HG02943 (cell line): ENCODE measurements at regions not wholly inside any gene's neighbourhood (a gene's known extent, or its start where the extent isn't known, plus 50 kb on each side); places are given as distances from the start of the nearest gene placed in this dataset.
"Not testable (repeated sequence)": the region's sequence is repeated elsewhere in the genome, so short reads cannot be mapped to it uniquely, and the experiment has no call there.

Source experiments
- ATAC-seq: cut with Tn5 transposase; IDR thresholded peaks from one replicate; pipeline ENCODE4 v1.9.1; 2021; ENCODE audit warnings: mild to moderate bottlenecking, low read depth, moderate library complexity; ENCODE audit not compliant: unreplicated experiment

DNA sequence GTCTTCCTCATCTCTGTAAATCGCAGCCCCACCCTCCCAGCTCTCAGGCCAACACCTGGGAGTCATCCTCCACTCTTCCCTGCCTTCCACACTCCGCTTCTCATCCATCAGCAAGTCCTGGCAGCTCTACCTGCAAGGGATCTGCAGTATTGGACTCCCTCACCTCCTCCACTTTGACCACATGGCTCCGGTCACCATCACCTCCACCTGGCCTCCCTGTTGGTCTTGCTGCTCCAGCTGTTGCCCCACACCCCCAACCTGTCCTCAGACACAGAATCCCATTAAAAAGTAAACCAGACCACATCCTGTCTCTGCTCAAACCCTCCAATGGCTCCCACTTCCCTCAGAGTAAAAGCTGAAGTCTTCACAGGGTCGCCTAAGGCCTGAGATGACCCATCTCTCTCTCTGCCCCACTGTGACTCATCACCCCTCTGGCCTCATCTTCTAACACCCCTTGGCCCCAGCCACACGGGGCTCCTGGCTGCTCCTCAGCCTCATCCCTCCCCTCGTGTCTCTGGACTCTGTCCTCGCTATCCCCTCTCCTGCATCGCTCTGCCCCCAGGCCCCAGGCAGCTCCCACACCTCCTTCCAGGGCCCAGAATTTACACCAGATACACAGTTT lies 185.1 kb upstream of the SULF2 start:
- no peak for ATAC-seq

DNA sequence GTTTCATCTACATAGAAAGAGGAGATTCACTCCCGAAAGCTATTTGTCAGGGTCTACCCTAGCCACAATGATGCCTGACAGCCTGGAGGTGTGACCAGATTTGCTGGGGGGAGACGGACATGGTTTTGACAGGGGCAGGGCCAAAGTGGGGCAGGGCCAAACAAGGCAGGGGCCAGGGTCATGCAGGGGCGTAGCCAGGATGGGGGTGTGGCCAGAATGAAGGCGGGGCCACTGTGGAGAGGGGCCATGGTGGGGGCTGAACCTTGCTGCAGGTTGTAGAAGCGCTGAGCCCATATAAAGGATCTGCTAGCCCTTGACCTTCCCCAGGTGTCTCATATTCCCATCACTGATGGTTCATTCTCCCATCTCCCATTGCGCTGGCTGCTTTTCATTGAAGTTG lies 184.1 kb upstream of the SULF2 start:
- ATAC-seq, result no peak

DNA sequence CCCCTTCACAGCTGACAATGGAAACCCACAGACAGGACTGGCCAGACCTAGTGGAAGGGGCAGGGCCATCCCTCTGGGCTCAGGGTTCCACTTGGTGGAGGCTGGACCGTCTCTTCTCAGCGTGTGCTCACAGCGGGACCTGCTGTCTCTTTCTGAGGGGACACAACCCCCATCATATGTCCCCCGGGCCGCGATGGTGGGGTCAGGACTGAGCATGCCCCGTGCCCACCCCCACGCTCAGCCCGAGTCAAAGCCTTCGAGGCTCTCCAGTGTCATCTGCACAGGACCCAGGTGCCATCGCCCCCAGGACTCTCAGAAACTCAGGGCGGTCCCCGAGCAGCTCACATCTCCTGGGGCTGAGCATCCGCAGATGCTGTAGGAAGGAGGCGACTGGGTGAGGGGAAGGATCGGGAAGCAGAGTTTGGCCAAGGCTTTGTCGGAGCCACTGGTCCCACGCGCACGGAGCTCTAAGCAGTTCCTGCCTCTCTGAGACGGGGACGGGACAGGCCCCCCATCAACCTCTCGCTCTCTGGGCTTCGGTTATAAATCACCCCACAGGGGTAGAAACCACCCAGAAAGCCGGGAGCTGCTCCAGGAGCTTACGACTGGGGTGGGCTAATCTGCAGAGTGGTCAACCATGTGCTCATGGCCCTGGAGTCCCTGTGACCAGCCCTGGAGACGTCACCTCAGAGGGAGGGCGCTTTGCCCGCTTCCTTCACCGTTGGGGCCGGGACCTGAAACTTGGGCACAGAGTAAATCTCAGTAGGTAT lies 183.4 kb upstream of the SULF2 start:
- no peak for ATAC-seq

DNA sequence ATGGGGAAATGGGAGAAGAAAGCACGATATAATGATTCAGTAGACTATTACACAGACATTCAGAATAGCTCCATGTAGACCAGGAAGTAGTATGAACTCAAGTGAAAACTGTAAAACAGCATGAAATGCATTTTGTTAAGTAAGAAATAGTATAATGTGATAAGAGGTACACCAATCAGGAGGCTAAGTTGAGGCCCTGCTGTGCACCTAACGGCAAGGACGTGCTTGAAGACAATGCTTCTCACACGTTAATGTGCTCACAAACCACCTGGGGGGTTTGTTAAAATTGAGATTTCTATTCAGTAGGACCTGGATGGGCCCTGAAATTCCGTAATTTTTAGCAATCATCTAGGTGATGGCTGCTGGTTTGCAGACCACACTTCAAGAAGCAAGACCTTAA lies 178.9 kb upstream of the SULF2 start:
- ATAC-seq, result no peak

DNA sequence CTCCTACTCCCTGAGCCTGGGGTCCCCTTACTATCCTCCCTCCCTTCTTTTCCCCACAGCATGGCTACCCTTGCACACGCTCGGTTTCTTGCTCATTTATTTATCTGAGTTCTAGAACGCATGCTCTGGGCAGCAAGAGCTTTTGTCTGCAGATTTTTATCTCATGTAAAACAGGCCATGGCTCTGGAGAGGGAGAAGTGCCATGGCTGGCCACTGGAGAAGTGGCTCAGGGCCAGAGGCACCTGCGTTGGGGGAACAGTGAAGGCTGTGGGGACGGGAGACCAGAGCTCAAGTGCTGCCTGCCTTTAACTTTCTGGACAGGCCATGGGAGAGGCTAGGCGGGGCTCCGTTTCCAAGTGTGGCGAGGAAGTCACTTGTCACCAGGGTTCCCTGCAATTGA lies 177.7 kb upstream of the SULF2 start:
- no peak for ATAC-seq

DNA sequence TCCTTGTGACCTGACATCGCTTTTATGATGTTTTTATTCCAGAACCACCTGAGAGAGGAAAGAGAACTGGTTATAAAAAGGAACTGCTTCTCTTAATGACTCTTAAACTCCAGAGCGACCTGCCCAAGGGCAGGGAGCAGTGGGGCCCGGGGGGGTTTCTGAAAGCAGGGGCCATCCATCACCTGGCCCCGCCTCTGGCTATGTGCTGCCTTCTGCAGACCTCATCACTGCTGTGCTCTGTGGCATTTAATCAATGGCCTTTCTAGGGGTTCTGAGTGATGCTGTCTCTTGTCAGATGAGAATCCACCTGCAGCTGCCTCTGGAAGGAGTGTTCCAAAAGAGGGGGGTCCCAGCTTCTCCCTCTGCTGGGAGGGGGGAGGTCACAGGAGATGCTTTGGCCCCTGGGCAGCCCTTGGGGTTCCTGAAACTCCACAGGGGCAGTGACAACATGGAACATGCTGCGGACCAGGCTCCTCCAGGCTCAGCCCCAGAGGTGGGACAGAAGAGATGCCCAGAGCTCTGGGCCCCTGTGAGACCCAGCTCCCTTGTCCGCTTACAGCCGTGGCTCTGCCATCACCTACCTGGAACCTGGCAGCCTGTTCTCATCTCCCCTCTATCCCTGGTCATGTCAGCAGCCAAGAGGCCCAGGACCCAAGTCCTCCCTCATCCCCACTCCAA lies 177.1 kb upstream of the SULF2 start:
- ATAC-seq, result no peak

DNA sequence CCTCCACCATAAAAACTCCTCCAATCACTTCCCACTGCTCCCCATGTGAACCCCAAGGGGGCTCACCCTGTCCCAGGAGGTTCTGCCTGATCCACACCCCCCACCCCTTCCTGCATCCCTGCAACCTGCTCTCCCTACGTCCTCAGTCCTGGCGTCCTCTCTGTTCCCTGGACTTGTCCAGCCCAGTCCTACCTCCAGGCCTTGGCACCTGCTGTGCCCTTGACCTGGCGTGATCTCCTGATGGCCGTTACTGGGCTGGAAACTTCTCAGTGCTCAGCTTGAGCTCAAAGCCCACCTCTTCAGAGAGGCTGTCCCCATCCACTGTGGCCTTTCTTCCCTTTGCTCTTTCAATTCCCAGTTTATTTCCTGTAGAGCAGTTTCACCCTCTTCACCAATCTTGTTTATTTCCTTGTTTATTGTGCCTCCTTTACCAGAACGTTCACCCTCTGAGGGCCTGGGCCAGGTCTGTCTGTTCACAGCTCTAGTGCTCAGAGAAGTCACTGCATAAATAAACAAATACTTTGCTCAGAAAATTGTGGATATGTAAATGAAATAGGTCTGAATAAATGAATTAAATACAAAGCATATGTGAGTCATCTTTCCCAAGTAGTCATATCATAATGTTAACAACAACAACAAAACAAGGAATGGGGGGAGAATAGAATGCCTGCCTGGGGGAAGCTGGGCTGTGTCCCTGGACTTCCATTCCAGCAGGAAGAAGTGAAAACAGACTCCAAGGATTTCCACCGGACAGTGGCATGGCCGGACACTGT lies 175.7 kb upstream of the SULF2 start:
- no peak for ATAC-seq

DNA sequence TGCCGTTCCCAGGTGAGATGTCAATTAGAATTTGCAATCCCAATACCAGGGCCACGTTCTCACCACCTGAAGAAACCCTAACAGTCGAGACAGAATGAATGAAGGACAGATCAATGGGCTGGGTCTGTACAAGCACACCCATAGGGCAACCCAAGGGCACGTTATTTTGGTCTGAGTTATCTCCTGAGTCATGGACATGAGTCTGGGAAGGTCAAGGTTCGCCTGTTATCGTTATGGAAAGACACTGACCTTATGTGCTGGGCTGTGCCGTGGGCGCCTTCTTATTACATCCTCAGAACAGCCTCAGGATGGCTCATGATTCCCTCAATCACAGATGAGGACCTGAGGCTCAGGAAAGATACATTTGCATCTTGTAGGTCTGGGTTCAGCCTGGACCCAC lies 175.0 kb upstream of the SULF2 start:
- no peak for ATAC-seq

DNA sequence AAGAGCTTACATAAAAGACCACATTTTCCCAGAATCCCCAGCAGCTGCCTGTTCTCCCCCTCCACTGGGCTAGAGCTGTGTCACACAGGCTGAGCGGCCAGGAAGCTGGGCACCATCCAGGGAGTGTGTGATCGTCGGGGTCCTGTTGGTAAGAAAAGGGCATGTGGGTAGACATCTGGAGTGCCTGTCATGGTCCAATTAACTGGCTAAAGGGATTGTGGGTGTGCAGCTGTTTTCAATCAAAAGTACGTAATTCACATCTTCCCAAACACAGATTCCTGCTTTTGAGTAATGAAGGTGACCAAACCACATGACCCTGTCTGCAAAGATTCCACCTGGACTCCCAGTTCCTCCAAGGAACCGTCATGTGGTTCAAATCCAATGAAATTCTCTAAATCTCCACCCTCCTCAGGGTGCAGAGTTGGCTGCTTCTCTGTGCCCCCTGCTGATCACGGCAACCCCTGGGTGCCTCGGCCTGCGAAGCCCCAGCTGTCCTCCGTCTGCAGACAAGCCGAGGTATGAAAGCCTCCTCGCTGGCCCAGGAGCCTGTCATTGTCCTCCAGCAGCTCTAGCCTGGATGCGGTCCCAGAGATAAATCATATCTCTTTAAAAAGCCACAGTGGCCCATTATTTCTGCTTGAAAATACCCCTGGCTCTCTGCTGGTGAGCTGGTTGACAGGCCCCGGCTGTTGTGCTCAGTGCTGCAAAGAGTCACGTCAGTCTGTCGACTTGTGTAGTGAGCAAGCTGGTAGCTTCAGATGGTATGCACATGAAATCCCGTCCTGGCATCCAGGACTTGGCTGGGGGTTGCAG lies 172.9 kb upstream of the SULF2 start:
- not testable (repeated sequence) for ATAC-seq

DNA sequence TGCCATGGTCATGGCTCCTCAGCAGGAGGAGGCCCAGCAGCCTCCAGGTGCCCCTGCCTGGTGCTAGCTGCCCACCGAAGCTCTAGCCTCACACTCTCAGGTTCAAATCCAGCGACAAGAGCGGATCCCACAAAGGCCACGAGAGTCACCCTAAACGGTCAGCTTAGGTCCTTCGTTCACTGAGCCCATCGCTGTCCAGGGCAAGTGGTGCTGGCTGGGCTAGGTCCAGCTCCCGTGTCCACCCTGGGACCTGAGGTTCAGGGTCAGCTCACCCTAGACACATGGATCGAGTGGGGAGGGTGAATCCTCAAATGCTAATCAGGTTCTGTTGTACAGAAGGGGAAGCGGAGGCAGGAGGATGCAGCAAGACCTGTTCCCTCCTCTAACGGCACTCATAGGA lies 171.9 kb upstream of the SULF2 start:
- ATAC-seq, result no peak

DNA sequence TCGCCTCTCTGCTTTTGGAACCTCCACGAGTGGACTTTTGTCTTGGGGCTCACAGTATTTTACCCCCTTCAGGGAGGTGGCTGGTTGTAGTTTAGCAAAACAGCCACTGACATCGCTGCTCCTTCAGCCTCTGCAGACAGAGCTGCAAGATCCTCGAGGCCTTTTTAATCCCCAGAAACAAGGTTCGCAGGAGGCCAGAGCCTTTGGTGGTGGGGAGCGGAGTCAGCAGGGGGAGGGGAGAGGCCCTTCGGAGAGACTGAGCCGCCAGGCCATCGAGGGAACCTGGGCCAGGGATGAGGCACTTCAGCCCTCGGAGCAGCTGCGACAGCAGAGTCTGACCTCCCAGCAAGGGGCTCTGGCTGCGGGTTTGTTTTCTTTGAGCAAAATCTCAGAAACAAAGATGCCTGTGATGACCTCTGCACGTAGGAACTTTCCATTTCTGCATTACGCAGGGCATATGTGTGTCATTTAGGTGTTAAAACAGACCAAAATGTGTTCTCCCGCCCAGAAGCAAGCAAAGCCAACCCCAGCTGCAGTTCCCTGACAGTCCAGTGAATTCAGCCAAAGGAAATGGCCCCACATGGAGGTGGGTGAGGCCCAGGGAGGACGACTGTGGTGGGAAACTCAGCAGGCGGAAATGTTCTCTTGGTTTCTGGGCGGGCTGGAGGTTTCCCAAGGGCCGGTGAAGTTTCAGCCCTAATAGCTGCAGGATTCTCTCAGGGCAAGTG lies 171.2 kb upstream of the SULF2 start:
- ATAC-seq, result no peak

DNA sequence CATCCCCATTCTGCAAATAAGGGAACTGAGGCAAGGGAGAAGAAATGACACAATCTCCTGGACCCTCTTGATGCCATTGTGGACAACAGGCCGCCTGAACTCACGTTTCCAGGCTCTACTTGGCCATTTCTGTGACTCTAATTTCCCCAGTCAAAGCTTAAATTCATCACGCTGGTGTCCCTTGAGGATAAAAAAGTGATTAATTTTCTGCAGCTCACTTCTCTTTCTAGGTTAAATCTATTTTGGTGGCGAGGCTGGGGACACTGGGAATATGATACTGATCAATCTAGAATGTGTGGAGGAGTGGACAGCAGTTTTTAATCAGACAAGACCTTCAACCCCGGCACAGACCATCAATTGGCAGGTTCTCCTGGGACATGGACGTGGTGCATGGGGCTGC lies 168.2 kb upstream of the SULF2 start:
- ATAC-seq, result no peak

DNA sequence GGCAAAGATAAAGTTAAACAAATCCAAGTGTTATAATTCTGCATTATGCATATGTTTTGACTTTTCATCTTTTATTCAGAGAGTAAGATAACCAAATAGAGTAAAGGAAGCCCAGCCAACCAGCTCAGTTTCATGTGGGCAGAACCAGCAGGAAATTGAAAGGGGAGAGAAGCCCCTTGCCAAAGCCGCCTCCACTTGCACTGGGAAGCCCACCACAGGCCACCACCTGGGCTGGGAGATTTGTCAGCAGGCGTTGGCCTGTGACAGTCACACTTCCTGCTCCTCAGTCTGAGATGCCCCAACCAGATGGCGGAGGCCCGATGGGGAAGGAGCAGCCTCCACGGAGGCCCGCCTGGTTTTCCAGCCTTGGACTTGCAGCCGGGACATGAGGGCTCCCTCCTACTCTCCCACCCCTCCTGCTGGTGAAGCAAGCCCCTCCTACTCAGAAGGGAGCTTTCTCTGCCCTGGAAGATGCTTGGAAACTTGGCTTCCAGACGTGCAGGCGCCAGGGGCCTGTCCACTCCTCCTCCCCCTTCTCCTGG lies 166.8 kb upstream of the SULF2 start:
- no peak for ATAC-seq

DNA sequence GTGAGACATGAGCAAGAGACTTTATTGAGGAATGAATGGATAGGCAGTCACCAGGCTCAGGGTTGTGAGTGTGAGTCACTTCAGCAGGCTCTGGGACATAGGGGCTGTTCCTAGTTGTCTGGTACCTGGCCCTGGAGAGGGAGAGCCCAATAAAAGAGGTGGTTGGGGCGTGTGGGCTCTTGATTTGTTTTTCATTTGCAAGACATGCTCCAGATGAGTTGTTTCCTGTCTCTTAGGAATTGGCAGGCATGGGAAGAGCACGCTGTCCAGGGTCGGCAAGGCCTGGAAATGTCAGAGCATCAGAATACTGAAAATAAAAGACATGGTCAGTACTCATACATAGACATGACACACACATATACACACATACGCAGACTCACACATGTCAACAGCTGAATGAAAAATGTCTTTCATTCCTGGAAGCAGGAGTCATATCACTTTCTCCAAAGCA lies 166.3 kb upstream of the SULF2 start:
- no peak for ATAC-seq

DNA sequence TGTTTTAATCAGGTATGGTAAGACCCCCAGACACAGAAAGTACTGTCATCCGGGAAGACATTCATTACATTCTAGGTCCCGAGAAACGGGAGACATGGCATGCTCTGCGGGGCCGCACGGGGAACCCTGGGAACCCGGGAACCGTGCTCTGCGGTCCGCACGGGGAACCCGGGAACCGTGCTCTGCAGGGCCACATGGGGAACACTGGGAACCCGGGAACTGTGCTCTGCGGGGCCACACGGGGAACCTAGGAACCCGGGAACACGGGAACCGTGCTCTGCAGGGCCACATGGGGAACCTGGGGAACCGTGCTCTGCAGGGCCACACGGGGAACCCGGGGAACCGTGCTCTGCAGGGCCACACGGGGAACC lies 165.6 kb upstream of the SULF2 start:
- ATAC-seq, result no peak

DNA sequence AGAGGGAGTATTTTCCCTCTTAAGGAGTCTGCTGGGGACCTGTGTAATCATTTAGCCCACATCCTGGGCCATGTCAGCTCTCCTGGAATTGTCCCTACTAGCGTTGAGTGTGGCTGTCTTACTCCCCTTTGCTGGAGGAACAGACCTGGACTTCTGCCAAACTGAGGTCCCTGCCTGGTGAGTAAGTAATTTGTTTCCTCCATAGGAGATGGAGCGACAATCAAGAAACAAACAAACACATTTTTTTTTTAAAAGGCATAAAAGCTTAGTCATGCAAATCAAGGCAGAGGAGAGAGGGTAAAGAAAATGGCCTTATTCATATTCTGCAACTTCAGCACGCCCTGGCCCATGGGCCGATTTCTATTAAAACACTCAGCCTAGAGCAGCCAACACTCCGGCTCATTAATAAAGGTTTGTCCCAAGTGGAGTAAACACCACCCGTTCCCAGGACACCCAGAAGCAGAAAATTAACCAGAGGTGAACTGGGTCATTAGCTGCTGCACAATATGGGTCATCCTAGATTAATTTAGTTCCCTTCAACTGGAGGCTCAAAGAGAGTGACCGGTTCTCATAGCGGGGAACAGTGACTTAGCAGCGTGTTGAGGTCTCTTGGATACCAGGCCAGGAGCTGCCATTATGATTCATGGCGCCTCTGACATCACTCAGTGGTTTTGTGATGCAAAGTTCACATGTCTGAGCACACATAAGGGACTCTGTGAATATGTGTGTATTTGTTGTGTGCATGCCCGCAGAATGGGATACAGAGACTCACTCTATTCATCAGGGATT lies 165.0 kb upstream of the SULF2 start:
- no peak for ATAC-seq

DNA sequence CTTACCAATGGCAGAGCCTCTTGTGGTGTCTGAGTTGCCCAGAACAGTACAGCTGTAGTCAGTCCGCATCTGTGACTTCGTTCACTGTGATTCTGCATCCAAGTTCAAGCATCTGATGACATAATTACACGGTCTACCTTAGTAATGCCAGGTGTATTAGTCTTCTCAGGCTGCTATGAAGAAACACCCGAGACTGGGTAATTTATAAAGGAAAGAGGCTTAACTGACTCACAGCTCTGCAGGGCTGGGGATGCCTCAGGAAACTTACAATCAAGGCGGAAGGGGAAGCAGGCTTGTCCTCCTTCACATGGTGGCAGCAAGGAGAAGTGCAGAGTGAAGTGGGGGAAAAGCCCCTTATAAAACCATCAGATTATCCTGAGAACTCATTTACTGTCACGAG lies 163.9 kb upstream of the SULF2 start:
- no peak for ATAC-seq

DNA sequence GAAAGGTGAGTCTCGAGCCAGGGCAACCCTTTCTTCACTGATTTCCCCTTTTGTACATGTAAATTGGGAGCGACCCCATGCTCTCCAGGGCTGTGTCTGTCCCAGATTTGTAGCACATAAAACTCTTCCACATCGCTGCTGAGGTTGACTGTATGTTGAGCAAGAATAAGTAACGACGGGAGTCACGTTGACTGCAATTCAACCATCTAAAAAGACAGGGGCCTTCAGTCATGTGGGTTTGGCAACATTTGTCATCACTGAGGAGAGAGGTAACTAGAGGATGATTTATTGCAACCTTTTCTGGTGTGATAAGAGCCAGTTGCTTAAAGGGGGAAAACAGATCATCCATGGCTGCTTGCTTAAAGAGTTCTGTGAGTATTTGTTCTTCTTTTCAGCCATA lies 159.4 kb upstream of the SULF2 start:
- ATAC-seq, result no peak

DNA sequence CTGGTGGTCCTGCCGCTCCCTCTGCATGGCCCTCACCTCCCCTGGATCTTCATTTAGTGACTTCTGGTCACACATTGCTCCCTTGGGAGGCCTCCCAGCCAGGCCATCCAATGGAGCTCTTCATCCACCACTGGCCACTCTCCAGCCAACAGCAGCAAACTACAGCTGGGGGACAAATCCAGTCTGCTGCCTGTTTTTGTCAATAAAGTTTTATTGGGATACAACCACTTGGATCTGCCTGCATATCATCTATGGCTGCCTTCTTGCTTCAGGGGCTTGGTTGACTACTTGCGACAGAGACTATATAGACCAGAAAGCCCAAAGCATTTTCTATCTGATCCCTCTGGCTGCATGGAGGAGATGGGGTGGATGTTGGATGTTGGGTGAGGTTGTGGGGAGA lies 156.6 kb upstream of the SULF2 start:
- ATAC-seq, result no peak
